ENCODE measurements at regions not wholly inside any gene's neighbourhood (a gene's known extent, or its start where the extent isn't known, plus 50 kb on each side); places are given as distances from the start of the nearest gene placed in this dataset.
"Not testable (repeated sequence)": the region's sequence is repeated elsewhere in the genome, so short reads cannot be mapped to it uniquely, and the experiment has no call there.

- DNase-seq (ENCODE audit: low read depth in 2 of 2) = no peak
Measured at GRCh38 chr5:24135536-24135935, 509.2 kb downstream of the CDH10 start.

GRCh38 chr5:24141046-24141445, 503.7 kb downstream of the CDH10 start:
- no peak for DNase-seq (ENCODE audit: low read depth in 2 of 2)

GRCh38 chr5:24142341-24142740, 502.4 kb downstream of the CDH10 start:
- DNase-seq (ENCODE audit: low read depth in 2 of 2) = no peak

- no peak for DNase-seq (ENCODE audit: low read depth in 2 of 2)
Measured at GRCh38 chr5:24145806-24146205, 499.0 kb downstream of the CDH10 start.

GRCh38 chr5:24161559-24161958, 483.2 kb downstream of the CDH10 start:
- no peak for DNase-seq (ENCODE audit: low read depth in 2 of 2)

- DNase-seq (ENCODE audit: low read depth in 2 of 2) = no peak
Measured at GRCh38 chr5:24162343-24162742, 482.4 kb downstream of the CDH10 start.

- no peak for DNase-seq (ENCODE audit: low read depth in 2 of 2)
Measured at GRCh38 chr5:24163091-24163490, 481.7 kb downstream of the CDH10 start.

GRCh38 chr5:24167806-24168205, 477.0 kb downstream of the CDH10 start:
- no peak for DNase-seq (ENCODE audit: low read depth in 2 of 2)

GRCh38 chr5:24170026-24170425, 474.8 kb downstream of the CDH10 start:
- DNase-seq (ENCODE audit: low read depth in 2 of 2) = no peak

GRCh38 chr5:24170930-24171329, 473.8 kb downstream of the CDH10 start:
- not testable (repeated sequence) for DNase-seq (ENCODE audit: low read depth in 2 of 2)

GRCh38 chr5:24177821-24178220, 467.0 kb downstream of the CDH10 start:
- no peak for DNase-seq (ENCODE audit: low read depth in 2 of 2)

- DNase-seq (ENCODE audit: low read depth in 2 of 2) = no peak
Measured at GRCh38 chr5:24183981-24184380, 460.8 kb downstream of the CDH10 start.

- DNase-seq (ENCODE audit: low read depth in 2 of 2) = no peak
Measured at GRCh38 chr5:24188216-24188925, 456.4 kb downstream of the CDH10 start.

GRCh38 chr5:24196789-24197188, 448.0 kb downstream of the CDH10 start:
- DNase-seq (ENCODE audit: low read depth in 2 of 2) = no peak

- DNase-seq (ENCODE audit: low read depth in 2 of 2) = no peak
Measured at GRCh38 chr5:24208686-24209106, 436.1 kb downstream of the CDH10 start.

- no peak for DNase-seq (ENCODE audit: low read depth in 2 of 2)
Measured at GRCh38 chr5:24215114-24215513, 429.7 kb downstream of the CDH10 start.

GRCh38 chr5:24222876-24223275, 421.9 kb downstream of the CDH10 start:
- no peak for DNase-seq (ENCODE audit: low read depth in 2 of 2)

GRCh38 chr5:24225051-24225450, 419.7 kb downstream of the CDH10 start:
- DNase-seq (ENCODE audit: low read depth in 2 of 2) = no peak

- DNase-seq (ENCODE audit: low read depth in 2 of 2) = no peak
Measured at GRCh38 chr5:24226479-24226878, 418.3 kb downstream of the CDH10 start.

GRCh38 chr5:24227881-24228280, 416.9 kb downstream of the CDH10 start:
- DNase-seq (ENCODE audit: low read depth in 2 of 2) = not testable (repeated sequence)

- no peak for DNase-seq (ENCODE audit: low read depth in 2 of 2)
Measured at GRCh38 chr5:24232041-24232440, 412.7 kb downstream of the CDH10 start.

GRCh38 chr5:24232929-24233498, 411.8 kb downstream of the CDH10 start:
- no peak for DNase-seq (ENCODE audit: low read depth in 2 of 2)

- no peak for DNase-seq (ENCODE audit: low read depth in 2 of 2)
Measured at GRCh38 chr5:24235946-24236345, 408.8 kb downstream of the CDH10 start.

GRCh38 chr5:24245821-24246220, 399.0 kb downstream of the CDH10 start:
- no peak for DNase-seq (ENCODE audit: low read depth in 2 of 2)
